ENCODE measurements at regions not wholly inside any gene's neighbourhood (a gene's known extent, or its start where the extent isn't known, plus 50 kb on each side); places are given as distances from the start of the nearest gene placed in this dataset.

GRCh38 chr2:199558156-199558555, 100.4 kb upstream of the SATB2 start:
- 100% methylated on average over 1 of the region's 14 CpGs for WGBS (ENCODE audit: insufficient coverage)
- H3K27ac Mint-ChIP-seq, result no peak overlapping the region
- H3K4me2 ChIP-seq (replicated peaks; ENCODE audit: extremely low read depth, low read length, poor library complexity, severe bottlenecking), result no peak overlapping the region
- no peaks in the 10 kb centered on the region for H3K4me1 ChIP-seq (ENCODE audit: control insufficient read depth in 1 of 2, insufficient read depth in 2 of 2, low read length in 2 of 2)
- H3K4me3 ChIP-seq (replicated peaks in 1 of 3; ENCODE audit: low read depth in 2 of 3, low read length in 3 of 3), result no peak overlapping the region
- no peaks in the 10 kb centered on the region for H3K9me3 ChIP-seq (replicated peaks in 1 of 2; ENCODE audit: control insufficient read depth in 1 of 2, insufficient read depth in 1 of 2, low read length in 2 of 2)
- H3K27ac ChIP-seq (ENCODE audit: low read depth in 1 of 2, low read length in 2 of 2), result no peak overlapping the region
- no peaks in the 10 kb centered on the region for H3K27me3 ChIP-seq (ENCODE audit: control insufficient read depth in 2 of 2, insufficient read depth in 2 of 2, low read length in 2 of 2)
- no peak overlapping the region for H2AFZ ChIP-seq (ENCODE audit: insufficient read depth, low read depth, low read length, poor library complexity, severe bottlenecking)
- no peak overlapping the region for H3K4me3 Mint-ChIP-seq
- H3K27me3 Mint-ChIP-seq (ENCODE audit: low read depth in 3 of 3), result no peaks in the 10 kb centered on the region
- TF ChIP-seq CTCF (IDR thresholded peaks at IDR 0.05), result no peak
- no peaks in the 10 kb centered on the region for H3K36me3 Mint-ChIP-seq
- no peaks in the 10 kb centered on the region for H4K20me1 ChIP-seq (ENCODE audit: insufficient read depth, low read length)
- H3K79me2 ChIP-seq (ENCODE audit: insufficient read depth, low read length), result no peaks in the 10 kb centered on the region
- H3K4me1 Mint-ChIP-seq, result no peaks in the 10 kb centered on the region
- DNase-seq, result no peak
- no peak overlapping the region for H3K9ac ChIP-seq (ENCODE audit: insufficient read depth, low read length, poor library complexity, severe bottlenecking)
- H3K36me3 ChIP-seq (replicated peaks in 1 of 2; ENCODE audit: control insufficient read depth in 1 of 2, insufficient read depth in 2 of 2, low read length in 2 of 2), result no peaks in the 10 kb centered on the region
- peaks cover 0 to 5% (median 1%) of the 10 kb centered on the region in 7 donors for H3K9me3 Mint-ChIP-seq
- intact Hi-C loops (cut with micrococcal nuclease), result no loop called here

- H3K36me3 Mint-ChIP-seq, result no peaks in the 10 kb centered on the region
- H3K27ac Mint-ChIP-seq, result no peak overlapping the region
- no peak overlapping the region for H3K27ac ChIP-seq (ENCODE audit: low read depth in 1 of 2, low read length in 2 of 2)
- H2AFZ ChIP-seq (ENCODE audit: insufficient read depth, low read depth, low read length, poor library complexity, severe bottlenecking), result no peak overlapping the region
- TF ChIP-seq CTCF (IDR thresholded peaks at IDR 0.05), result no peak
- H3K27me3 ChIP-seq (ENCODE audit: control insufficient read depth in 2 of 2, insufficient read depth in 2 of 2, low read length in 2 of 2), result no peaks in the 10 kb centered on the region
- H3K4me2 ChIP-seq (replicated peaks; ENCODE audit: extremely low read depth, low read length, poor library complexity, severe bottlenecking), result no peak overlapping the region
- H3K79me2 ChIP-seq (ENCODE audit: insufficient read depth, low read length), result no peaks in the 10 kb centered on the region
- H3K9ac ChIP-seq (ENCODE audit: insufficient read depth, low read length, poor library complexity, severe bottlenecking), result no peak overlapping the region
- H4K20me1 ChIP-seq (ENCODE audit: insufficient read depth, low read length), result no peaks in the 10 kb centered on the region
- no peaks in the 10 kb centered on the region for H3K27me3 Mint-ChIP-seq (ENCODE audit: low read depth in 3 of 3)
- no peaks in the 10 kb centered on the region for H3K9me3 ChIP-seq (replicated peaks in 1 of 2; ENCODE audit: control insufficient read depth in 1 of 2, insufficient read depth in 1 of 2, low read length in 2 of 2)
- H3K4me3 Mint-ChIP-seq, result no peak overlapping the region
- no peaks in the 10 kb centered on the region for H3K36me3 ChIP-seq (replicated peaks in 1 of 2; ENCODE audit: control insufficient read depth in 1 of 2, insufficient read depth in 2 of 2, low read length in 2 of 2)
- intact Hi-C loops (cut with micrococcal nuclease), result no loop called here
- H3K4me1 Mint-ChIP-seq, result no peaks in the 10 kb centered on the region
- DNase-seq, result no peak
- H3K4me3 ChIP-seq (replicated peaks in 1 of 3; ENCODE audit: low read depth in 2 of 3, low read length in 3 of 3), result no peak overlapping the region
- H3K9me3 Mint-ChIP-seq, result peaks cover 0 to 3% (median 1%) of the 10 kb centered on the region in 7 donors
- no peaks in the 10 kb centered on the region for H3K4me1 ChIP-seq (ENCODE audit: control insufficient read depth in 1 of 2, insufficient read depth in 2 of 2, low read length in 2 of 2)
- 94% methylated on average over 11 of the region's 12 CpGs for WGBS (ENCODE audit: insufficient coverage)
Measured at GRCh38 chr2:199556527-199557285, 99.0 kb upstream of the SATB2 start.

Data from CD14-positive monocyte (primary cell).